K562 (cell line): ENCODE measurements at regions not wholly inside any gene's neighbourhood (a gene's known extent, or its start where the extent isn't known, plus 50 kb on each side); places are given as distances from the start of the nearest gene placed in this dataset.

ENCODE experiments used
- ATAC-seq: fragments of 200-7000 bp; cut with Tn5 transposase; 3 replicates; pipeline ENCODE4 v1.9.1; 2020; ENCODE audit warnings: moderate library complexity
- BruUV-seq: library from RNA; stranded (reverse); fragments of 400-500 nt; replicated peaks from 2 replicates; lab custom pipeline; 2021; lab: Mats Ljungman, UMichigan
- CTCF ChIA-PET: fragments of 300-600 bp; formaldehyde crosslinking; extraction: SDS; loops from one replicate; lab custom pipeline; 2021; ENCODE audit warnings: low intra/inter-chr PET ratio; lab: Yijun Ruan, JAX
- POLR2A ChIA-PET: fragments of 300-600, 350-650 bp; sonication (Branson Sonifier 250); formaldehyde crosslinking; extraction: SDS; loops from one replicate; lab custom pipeline; 2021; ENCODE audit warnings: antibody characterized with exemption, inconsistent platforms; lab: Yijun Ruan, JAX
- DNase-seq, 4 experiments: peaks; one replicate each; pipeline versions ENCODE4 v3.0.0 to v3.0.0-alpha.2; 2011 to 2018; ENCODE audit warnings: low spot score in 3 of 4, mixed read lengths in 3 of 4; ENCODE audit errors: extremely low read depth in 1 of 4
- FAIRE-seq: peaks from 2 replicates; lab custom pipeline; 2011; peaks lifted over from hg19 to GRCh38; lab: Jason Lieb, UNC
- H2AFZ ChIP-seq: 2 replicates; pipeline ENCODE4 v1.6.0; 2011; ENCODE audit warnings: low read depth, low read length, control low read depth, inconsistent platforms
- H3K27ac ChIP-seq: fragments of 200-600 bp; 3 replicates; pipeline ENCODE4 v1.8.0; 2011; ENCODE audit warnings: low read depth, mild to moderate bottlenecking, control low read depth, inconsistent platforms, low read length, moderate library complexity, mixed read lengths; ENCODE audit errors: extremely low read depth
- H3K27me3 ChIP-seq, 2 experiments: fragments of 300-600 bp in 1 of 2; 2 replicates in 1 of 2; 3 replicates in 1 of 2; pipeline versions ENCODE4 v1.6.0 to v1.8.0; 2011; ENCODE audit warnings: inconsistent platforms in 2 of 2, low read length in 2 of 2, mild to moderate bottlenecking in 1 of 2, mixed read lengths in 1 of 2, moderate library complexity in 1 of 2; ENCODE audit not compliant: control insufficient read depth in 2 of 2, insufficient read depth in 2 of 2
- H3K36me3 ChIP-seq: fragments of 300-600 bp; 3 replicates; pipeline ENCODE4 v1.8.0; 2011; ENCODE audit warnings: mild to moderate bottlenecking, low read length, inconsistent platforms; ENCODE audit not compliant: control insufficient read depth, insufficient read depth
- H3K4me1 ChIP-seq, 2 experiments: fragments of 200-600 bp in 1 of 2; replicated peaks in 1 of 2; 2 replicates in 1 of 2; 3 replicates in 1 of 2; pipeline versions ENCODE4 v1.5.1 to v1.8.0; 2011; ENCODE audit warnings: inconsistent platforms in 2 of 2, low read length in 2 of 2, mild to moderate bottlenecking in 1 of 2, mixed read lengths in 1 of 2, moderate library complexity in 1 of 2; ENCODE audit not compliant: control insufficient read depth in 2 of 2, insufficient read depth in 2 of 2
- H3K4me2 ChIP-seq: 2 replicates; pipeline ENCODE4 v1.6.1; 2011; ENCODE audit warnings: low read length, control low read depth, inconsistent platforms, mixed read lengths; ENCODE audit not compliant: insufficient read depth
- H3K4me3 ChIP-seq: fragments of 200-600 bp; sonication (generic), shearing (Covaris generic); 2 replicates; pipeline ENCODE4 v1.5.1; 2016; ENCODE audit warnings: control low read depth, inconsistent platforms
- H3K79me2 ChIP-seq: fragments of 200-600 bp; 3 replicates; pipeline ENCODE4 v1.8.0; 2011; ENCODE audit warnings: low read length, inconsistent platforms; ENCODE audit not compliant: control insufficient read depth, insufficient read depth
- H3K9ac ChIP-seq, 2 experiments: 2 replicates each; pipeline versions ENCODE4 v1.6.0 to v1.6.1; 2011; ENCODE audit warnings: low read depth in 2 of 2, low read length in 2 of 2, control low read depth in 1 of 2, inconsistent platforms in 1 of 2, mild to moderate bottlenecking in 1 of 2, mixed read lengths in 1 of 2; ENCODE audit not compliant: insufficient read depth in 1 of 2
- H3K9me1 ChIP-seq: one replicate; pipeline ENCODE4 v1.6.0; 2011; ENCODE audit warnings: inconsistent platforms, mild to moderate bottlenecking, low read length, moderate library complexity; ENCODE audit not compliant: control insufficient read depth, insufficient read depth
- H3K9me3 ChIP-seq: replicated peaks from 2 replicates; pipeline ENCODE4 v1.5.1; 2011; ENCODE audit warnings: low read depth, low read length, inconsistent platforms; ENCODE audit not compliant: control insufficient read depth, insufficient read depth
- H4K20me1 ChIP-seq: replicated peaks from 2 replicates; pipeline ENCODE4 v1.6.1; 2011; ENCODE audit warnings: low read length, inconsistent platforms, mixed read lengths; ENCODE audit not compliant: control insufficient read depth, insufficient read depth
- ATF7 ChIP-seq: fragments of 450-650 bp; IDR thresholded peaks from 2 replicates; pipeline ENCODE4 v1.7.1; 2014; ENCODE audit warnings: mild to moderate bottlenecking, moderate library complexity
- CBX2 ChIP-seq: fragments of 200-600 bp; sonication (generic); IDR thresholded peaks from one replicate; pipeline ENCODE4 v1.6.1; 2012; ENCODE audit warnings: mild to moderate bottlenecking, low read length, inconsistent platforms; ENCODE audit not compliant: insufficient read depth, poor library complexity, severe bottlenecking
- FUS ChIP-seq: fragments of 200-400 bp; formaldehyde crosslinking; optimal IDR thresholded peaks from 2 replicates; pipeline ENCODE3; 2017; ENCODE audit warnings: low read depth, low read length
- GABPB2 ChIP-seq: fragments of 250-450 bp; sonication (Bioruptor Pico); conservative IDR thresholded peaks from 2 replicates; pipeline ENCODE4 v1.5.1; 2021; ENCODE audit warnings: mild to moderate bottlenecking
- MCM2 ChIP-seq: fragments of 450-650 bp; IDR thresholded peaks from 2 replicates; pipeline ENCODE4 v1.6.1; 2017; ENCODE audit warnings: low read depth, mild to moderate bottlenecking
- MEF2D ChIP-seq: conservative IDR thresholded peaks from 2 replicates; pipeline ENCODE4 v1.6.1; 2016; ENCODE audit warnings: low read depth, missing genetic modification characterization, missing compliant biosample characterization
- NBN ChIP-seq: fragments of 450-650 bp; IDR thresholded peaks from 2 replicates; pipeline ENCODE4 v1.6.1; 2016; ENCODE audit warnings: low read depth, mild to moderate bottlenecking
- NELFE ChIP-seq: IDR thresholded peaks from 2 replicates; pipeline ENCODE4 v1.6.1; 2011; ENCODE audit warnings: mild to moderate bottlenecking; ENCODE audit not compliant: insufficient read depth, insufficient read length
- PHF8 ChIP-seq: fragments of 200-600 bp; sonication (generic); IDR thresholded peaks from 2 replicates; pipeline ENCODE4 v1.6.1; 2012; ENCODE audit warnings: mixed run types, mild to moderate bottlenecking, inconsistent platforms, low read length, moderate library complexity, borderline replicate concordance
- PYGO2 ChIP-seq: fragments of 450-650 bp; IDR thresholded peaks from 2 replicates; pipeline ENCODE4 v1.6.1; 2016; ENCODE audit warnings: mild to moderate bottlenecking, missing genetic modification characterization, moderate library complexity, missing compliant biosample characterization
- SIRT6 ChIP-seq: IDR thresholded peaks from one replicate; pipeline ENCODE4 v1.6.1; 2012; ENCODE audit warnings: low read depth, mild to moderate bottlenecking, control low read depth, inconsistent platforms, low read length, moderate library complexity
- XRCC5 ChIP-seq: fragments of 200-400 bp; formaldehyde crosslinking; IDR thresholded peaks from 2 replicates; pipeline ENCODE4 v1.6.1; 2017; ENCODE audit warnings: low read depth, mild to moderate bottlenecking, low read length
- ZNF436 ChIP-seq: fragments of 250-450, 450-650 bp; sonication (Bioruptor Pico); formaldehyde crosslinking; IDR thresholded peaks from 2 replicates; pipeline ENCODE4 v1.7.0; 2020; ENCODE audit warnings: mild to moderate bottlenecking
- ZNF507 ChIP-seq: conservative IDR thresholded peaks from 2 replicates; pipeline ENCODE4 v1.6.1; 2017; ENCODE audit warnings: missing genetic modification characterization, missing compliant biosample characterization
- ZNF583 ChIP-seq: fragments of 250-450 bp; sonication (Bioruptor Pico); IDR thresholded peaks from 2 replicates; pipeline ENCODE4 v1.4.0; 2020
- ZNF695 ChIP-seq: fragments of 450-650 bp; formaldehyde crosslinking; IDR thresholded peaks from 2 replicates; pipeline ENCODE4 v1.4.0; 2020; ENCODE audit warnings: mild to moderate bottlenecking, moderate library complexity
- WGBS: fragments of 100-300 bp; shearing (Covaris generic); methylation state at CpG from one replicate; pipeline ENCODE4 v1.1.6; 2016; ENCODE audit warnings: low coverage, mixed read lengths; ENCODE audit not compliant: insufficient coverage; ENCODE audit errors: missing lambda C conversion rate; 5-methylcytosine and 5-hydroxymethylcytosine counted together
- in situ Hi-C: fragments of 300-500 bp; cut with MboI; formaldehyde crosslinking; loops from 4 replicates; pipeline ENCODE4 v1.15.0; 2018; ENCODE audit warnings: inconsistent platforms, mixed read lengths
- intact Hi-C: fragments of 100-400 bp; cut with micrococcal nuclease; formaldehyde crosslinking; loops from 2 replicates; pipeline ENCODE4 v1.14.2; 2022
- TF ChIP-seq, protein P1 (sequence below): fragments of 250-450 bp; sonication (Bioruptor Pico); IDR thresholded peaks from 2 replicates; pipeline ENCODE4 v1.4.0; 2020; ENCODE audit warnings: borderline replicate concordance
- TF ChIP-seq, protein P2 (sequence below): sonication (generic); formaldehyde crosslinking; IDR thresholded peaks from 2 replicates; pipeline ENCODE4 v1.9.0; 2022; ENCODE audit warnings: mild to moderate bottlenecking, missing genetic modification reagents
- TF ChIP-seq, protein P3 (sequence below): fragments of 200-800 bp; sonication (Bioruptor generic); IDR thresholded peaks from 2 replicates; pipeline ENCODE4 v1.6.1; 2017; ENCODE audit warnings: missing genetic modification characterization, missing compliant biosample characterization

DNA sequence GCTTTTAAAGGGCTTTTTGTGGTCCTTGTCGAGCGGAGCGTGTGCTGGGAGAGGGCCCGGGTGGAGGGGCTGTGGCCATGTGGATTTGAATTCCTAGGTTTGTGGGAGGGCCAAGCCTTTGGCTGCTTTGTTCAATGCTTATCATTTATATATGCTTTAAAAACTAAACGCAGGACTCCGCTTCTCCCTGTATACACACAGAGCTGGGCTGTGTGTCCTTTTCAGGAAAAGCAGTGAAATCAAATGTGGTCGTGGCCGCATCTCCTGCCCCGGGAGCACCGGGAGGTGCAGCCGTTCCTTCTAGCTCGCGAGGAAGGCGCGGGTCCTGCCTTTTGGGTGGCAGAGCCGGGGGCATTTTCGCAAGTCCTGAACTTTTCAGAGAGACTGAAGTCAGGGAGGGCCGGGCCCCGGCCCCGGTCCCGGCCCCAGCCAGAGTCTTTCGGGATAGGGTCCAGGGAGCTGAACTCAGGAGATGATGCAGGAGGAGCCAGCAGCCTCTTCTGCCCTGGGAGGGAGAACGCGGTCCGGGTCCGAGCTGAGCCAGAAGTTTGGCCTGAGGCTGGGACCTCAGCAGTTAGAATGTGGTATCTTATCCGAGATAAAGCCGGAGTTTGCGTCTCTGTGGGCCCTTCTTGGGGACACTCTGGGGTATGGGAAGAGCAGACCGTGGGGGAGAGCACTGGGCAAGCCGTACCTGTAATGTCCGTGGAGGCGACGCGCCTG, 158.8 kb downstream of the C9orf152 start:
- Histone ChIP-seq H3K36me3 (no peaks in the 10 kb centered on the region), H2AFZ (no peak overlapping the region), H3K27ac (no peak overlapping the region), H3K4me1 (peaks cover 0 to 12% of the 10 kb centered on the region in 2 experiments; a peak in 2 of 5 replicates), H3K9me3 (no peaks in the 10 kb centered on the region), H3K9ac (no peak overlapping the region), H3K4me3 (no peak overlapping the region)
- no peak for DNase-seq
- ChIA-PET CTCF (no interaction called here), POLR2A (interaction anchor here (0.5 kb wide), 1 partner anchor 1469 kb away, joined by 5 read pairs; no protein-coding TSS in a partner anchor)
- no peak for TF ChIP-seq MEF2D (tag)
- TF ChIP-seq ATF7 = no peak
- no peak for TF ChIP-seq XRCC5
- TF ChIP-seq PYGO2 (tag) = no peak
- no peak for TF ChIP-seq ZNF583
- no peak for TF ChIP-seq NELFE
- no peak for TF ChIP-seq MCM2
- TF ChIP-seq, protein P1, sequence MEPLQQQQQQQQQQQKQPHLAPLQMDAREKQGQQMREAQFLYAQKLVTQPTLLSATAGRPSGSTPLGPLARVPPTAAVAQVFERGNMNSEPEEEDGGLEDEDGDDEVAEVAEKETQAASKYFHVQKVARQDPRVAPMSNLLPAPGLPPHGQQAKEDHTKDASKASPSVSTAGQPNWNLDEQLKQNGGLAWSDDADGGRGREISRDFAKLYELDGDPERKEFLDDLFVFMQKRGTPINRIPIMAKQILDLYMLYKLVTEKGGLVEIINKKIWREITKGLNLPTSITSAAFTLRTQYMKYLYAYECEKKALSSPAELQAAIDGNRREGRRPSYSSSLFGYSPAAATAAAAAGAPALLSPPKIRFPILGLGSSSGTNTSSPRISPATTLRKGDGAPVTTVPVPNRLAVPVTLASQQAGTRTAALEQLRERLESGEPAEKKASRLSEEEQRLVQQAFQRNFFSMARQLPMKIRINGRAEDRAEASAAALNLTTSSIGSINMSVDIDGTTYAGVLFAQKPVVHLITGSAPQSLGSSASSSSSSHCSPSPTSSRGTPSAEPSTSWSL (CRISPR knock-in tag) = no peak
- TF ChIP-seq ZNF695 (CRISPR knock-in tag) = no peak
- no peak for TF ChIP-seq ZNF507 (tag)
- TF ChIP-seq SIRT6 = no peak
- TF ChIP-seq, protein P2, sequence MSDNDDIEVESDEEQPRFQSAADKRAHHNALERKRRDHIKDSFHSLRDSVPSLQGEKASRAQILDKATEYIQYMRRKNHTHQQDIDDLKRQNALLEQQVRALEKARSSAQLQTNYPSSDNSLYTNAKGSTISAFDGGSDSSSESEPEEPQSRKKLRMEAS = no peak
- no peak for TF ChIP-seq NBN
- no peak for TF ChIP-seq ZNF436 (CRISPR knock-in tag)
- no peak for TF ChIP-seq FUS
- TF ChIP-seq CBX2 = no peak
- TF ChIP-seq PHF8 = no peak
- TF ChIP-seq, protein P3, sequence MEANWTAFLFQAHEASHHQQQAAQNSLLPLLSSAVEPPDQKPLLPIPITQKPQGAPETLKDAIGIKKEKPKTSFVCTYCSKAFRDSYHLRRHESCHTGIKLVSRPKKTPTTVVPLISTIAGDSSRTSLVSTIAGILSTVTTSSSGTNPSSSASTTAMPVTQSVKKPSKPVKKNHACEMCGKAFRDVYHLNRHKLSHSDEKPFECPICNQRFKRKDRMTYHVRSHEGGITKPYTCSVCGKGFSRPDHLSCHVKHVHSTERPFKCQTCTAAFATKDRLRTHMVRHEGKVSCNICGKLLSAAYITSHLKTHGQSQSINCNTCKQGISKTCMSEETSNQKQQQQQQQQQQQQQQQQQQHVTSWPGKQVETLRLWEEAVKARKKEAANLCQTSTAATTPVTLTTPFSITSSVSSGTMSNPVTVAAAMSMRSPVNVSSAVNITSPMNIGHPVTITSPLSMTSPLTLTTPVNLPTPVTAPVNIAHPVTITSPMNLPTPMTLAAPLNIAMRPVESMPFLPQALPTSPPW (CRISPR knock-in tag) = no peak
- no peak for TF ChIP-seq GABPB2
- TF ChIP-seq, all 486 proteins: peak for 0
- WGBS = under 1% methylated on average over 25 of the region's 35 CpGs
- Histone ChIP-seq H4K20me1 (no peaks in the 10 kb centered on the region), H3K27me3 (peaks cover 9 to 26% of the 10 kb centered on the region in 2 experiments; a peak in 3 of 5 replicates), H3K9me1 (no peaks in the 10 kb centered on the region), H3K79me2 (no peaks in the 10 kb centered on the region), H3K4me2 (no peak overlapping the region)
- FAIRE-seq = no peak
- in situ Hi-C loops = no loop called here
- intact Hi-C loops = no loop called here
- no peak; the same call in 2 of the 3 replicates for ATAC-seq
- no TSS peak for BruUV-seq
